SU-DHL-6 (cell line): ENCODE measurements at regions not wholly inside any gene's neighbourhood (a gene's known extent, or its start where the extent isn't known, plus 50 kb on each side); places are given as distances from the start of the nearest gene placed in this dataset.

Experiments
- H2AFZ ChIP-seq: fragments of 200-600 bp; sonication (generic); 2 replicates; pipeline ENCODE4 v1.6.1; 2014; ENCODE audit warnings: low read depth, mild to moderate bottlenecking, moderate library complexity, mixed read lengths, antibody characterized with exemption, low read length; ENCODE audit not compliant: severe bottlenecking
- H3F3A ChIP-seq: fragments of 200-600 bp; shearing (Covaris generic); 2 replicates; pipeline ENCODE4 v1.6.0; 2016; ENCODE audit warnings: antibody characterized with exemption, mild to moderate bottlenecking; ENCODE audit not compliant: insufficient read depth
- H3K27ac ChIP-seq: fragments of 200-600 bp; sonication (generic); 2 replicates; pipeline ENCODE4 v1.5.1; 2016; ENCODE audit warnings: low read depth, mild to moderate bottlenecking, low read length, moderate library complexity, mixed read lengths
- H3K27me3 ChIP-seq: fragments of 200-600 bp; sonication (generic), shearing (Covaris generic); 2 replicates; pipeline ENCODE4 v1.6.0; 2014; ENCODE audit warnings: mild to moderate bottlenecking, low read length
- H3K36me3 ChIP-seq: fragments of 200-600 bp; sonication (generic); 2 replicates; pipeline ENCODE4 v1.6.1; 2014; ENCODE audit warnings: mild to moderate bottlenecking, low read length, mixed read lengths
- H3K4me2 ChIP-seq: fragments of 300-600, 200-600 bp; shearing (Covaris generic), sonication (generic); 2 replicates; pipeline ENCODE4 v1.6.0; 2014; ENCODE audit warnings: low read length, low read depth, mild to moderate bottlenecking; ENCODE audit not compliant: poor library complexity, severe bottlenecking
- H3K4me3 ChIP-seq: fragments of 200-600 bp; sonication (generic); 2 replicates; pipeline ENCODE4 v1.5.1; 2014; ENCODE audit warnings: antibody characterized with exemption, low read length, mild to moderate bottlenecking, mixed read lengths; ENCODE audit not compliant: insufficient read depth, poor library complexity, severe bottlenecking
- H3K79me2 ChIP-seq: fragments of 200-600 bp; sonication (generic); 2 replicates; pipeline ENCODE4 v1.6.1; 2014; ENCODE audit warnings: mild to moderate bottlenecking, low read length, moderate library complexity; ENCODE audit not compliant: insufficient read depth
- H3K9ac ChIP-seq: fragments of 200-600 bp; sonication (generic); 2 replicates; pipeline ENCODE4 v1.7.0; 2014; ENCODE audit warnings: mild to moderate bottlenecking, low read length
- H3K9me2 ChIP-seq: fragments of 200-600 bp; sonication (generic); replicated peaks from 2 replicates; pipeline ENCODE4 v1.6.1; 2014; ENCODE audit warnings: low read length; ENCODE audit not compliant: insufficient read depth
- H3K9me3 ChIP-seq: fragments of 200-600 bp; sonication (generic); 2 replicates; pipeline ENCODE4 v1.6.1; 2014; ENCODE audit warnings: low read length, mixed read lengths; ENCODE audit not compliant: insufficient read depth
- H4K20me1 ChIP-seq: fragments of 200-600 bp; sonication (generic); 2 replicates; pipeline ENCODE4 v1.6.1; 2014; ENCODE audit warnings: low read depth, mild to moderate bottlenecking, antibody characterized with exemption, low read length, moderate library complexity, mixed read lengths
- EZH2phosphoT487 ChIP-seq: fragments of 200-600 bp; sonication (generic), shearing (Covaris generic); conservative IDR thresholded peaks from 2 replicates; pipeline ENCODE4 v1.6.1; 2018; ENCODE audit warnings: mild to moderate bottlenecking, antibody characterized with exemption, low read length, moderate library complexity, mixed read lengths
- TF ChIP-seq, protein P1 (sequence below): fragments of 200-600 bp; sonication (generic); IDR thresholded peaks from one replicate; pipeline ENCODE4 v1.5.1; 2017; ENCODE audit warnings: antibody characterized with exemption, mild to moderate bottlenecking, low read length, moderate library complexity; ENCODE audit not compliant: insufficient read depth, poor library complexity, severe bottlenecking

DNA sequence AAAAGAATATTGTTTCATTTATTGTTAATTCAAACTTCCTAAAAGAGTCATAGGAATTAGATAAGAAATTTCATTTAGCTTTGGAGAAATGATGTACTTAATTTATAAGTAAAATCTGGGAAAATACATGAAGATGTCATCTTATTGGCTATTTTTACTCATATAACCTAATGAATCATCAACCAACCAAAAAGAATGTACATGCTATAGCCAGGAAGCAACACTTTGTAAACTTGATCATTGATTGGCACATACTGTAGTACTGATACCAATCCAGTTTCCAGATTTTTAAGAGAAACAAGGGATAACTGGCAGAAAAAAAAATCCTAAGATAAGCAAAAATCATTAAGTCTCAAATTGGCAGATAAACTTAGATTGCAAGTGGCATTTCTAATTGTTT, 207.9 kb upstream of the CDIN1 start:
- TF ChIP-seq EZH2phosphoT487: no peak
- TF ChIP-seq, protein P1, sequence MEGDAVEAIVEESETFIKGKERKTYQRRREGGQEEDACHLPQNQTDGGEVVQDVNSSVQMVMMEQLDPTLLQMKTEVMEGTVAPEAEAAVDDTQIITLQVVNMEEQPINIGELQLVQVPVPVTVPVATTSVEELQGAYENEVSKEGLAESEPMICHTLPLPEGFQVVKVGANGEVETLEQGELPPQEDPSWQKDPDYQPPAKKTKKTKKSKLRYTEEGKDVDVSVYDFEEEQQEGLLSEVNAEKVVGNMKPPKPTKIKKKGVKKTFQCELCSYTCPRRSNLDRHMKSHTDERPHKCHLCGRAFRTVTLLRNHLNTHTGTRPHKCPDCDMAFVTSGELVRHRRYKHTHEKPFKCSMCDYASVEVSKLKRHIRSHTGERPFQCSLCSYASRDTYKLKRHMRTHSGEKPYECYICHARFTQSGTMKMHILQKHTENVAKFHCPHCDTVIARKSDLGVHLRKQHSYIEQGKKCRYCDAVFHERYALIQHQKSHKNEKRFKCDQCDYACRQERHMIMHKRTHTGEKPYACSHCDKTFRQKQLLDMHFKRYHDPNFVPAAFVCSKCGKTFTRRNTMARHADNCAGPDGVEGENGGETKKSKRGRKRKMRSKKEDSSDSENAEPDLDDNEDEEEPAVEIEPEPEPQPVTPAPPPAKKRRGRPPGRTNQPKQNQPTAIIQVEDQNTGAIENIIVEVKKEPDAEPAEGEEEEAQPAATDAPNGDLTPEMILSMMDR: no peak
- no peaks in the 10 kb centered on the region for H3K79me2 ChIP-seq
- no peak overlapping the region for H3K4me3 ChIP-seq
- H3K9me2 ChIP-seq: no peaks in the 10 kb centered on the region
- no peak overlapping the region for H2AFZ ChIP-seq
- no peak overlapping the region for H3K9ac ChIP-seq
- H3F3A ChIP-seq: no peaks in the 10 kb centered on the region
- H3K9me3 ChIP-seq: no peaks in the 10 kb centered on the region
- H4K20me1 ChIP-seq: no peaks in the 10 kb centered on the region
- no peak overlapping the region for H3K4me2 ChIP-seq
- H3K27ac ChIP-seq: no peak overlapping the region
- no peaks in the 10 kb centered on the region for H3K27me3 ChIP-seq
- H3K36me3 ChIP-seq: no peaks in the 10 kb centered on the region

GRCh38 chr15:36372968-36373367, 206.5 kb upstream of the CDIN1 start:
- H2AFZ ChIP-seq: no peak overlapping the region
- no peak overlapping the region for H3K4me2 ChIP-seq
- H3F3A ChIP-seq: no peaks in the 10 kb centered on the region
- no peaks in the 10 kb centered on the region for H3K27me3 ChIP-seq
- TF ChIP-seq EZH2phosphoT487: no peak
- TF ChIP-seq, protein P1: no peak
- no peaks in the 10 kb centered on the region for H4K20me1 ChIP-seq
- H3K27ac ChIP-seq: no peak overlapping the region
- H3K36me3 ChIP-seq: no peaks in the 10 kb centered on the region
- H3K9me3 ChIP-seq: no peaks in the 10 kb centered on the region
- H3K4me3 ChIP-seq: no peak overlapping the region
- H3K9me2 ChIP-seq: no peaks in the 10 kb centered on the region
- no peak overlapping the region for H3K9ac ChIP-seq
- no peaks in the 10 kb centered on the region for H3K79me2 ChIP-seq

- H2AFZ ChIP-seq: no peak overlapping the region
- H3K9ac ChIP-seq: no peak overlapping the region
- no peak overlapping the region for H3K27ac ChIP-seq
- H3F3A ChIP-seq: no peaks in the 10 kb centered on the region
- H3K4me2 ChIP-seq: no peak overlapping the region
- no peaks in the 10 kb centered on the region for H3K27me3 ChIP-seq
- H3K4me3 ChIP-seq: no peak overlapping the region
- no peaks in the 10 kb centered on the region for H3K9me2 ChIP-seq
- TF ChIP-seq, protein P1: no peak
- TF ChIP-seq EZH2phosphoT487: no peak
- no peaks in the 10 kb centered on the region for H3K79me2 ChIP-seq
- no peaks in the 10 kb centered on the region for H3K9me3 ChIP-seq
- H3K36me3 ChIP-seq: no peaks in the 10 kb centered on the region
- H4K20me1 ChIP-seq: no peaks in the 10 kb centered on the region
Observed at GRCh38 chr15:36373550-36373949, 205.9 kb upstream of the CDIN1 start.
